ENCODE measurements at regions not wholly inside any gene's neighbourhood (a gene's known extent, or its start where the extent isn't known, plus 50 kb on each side); places are given as distances from the start of the nearest gene placed in this dataset.

DNA sequence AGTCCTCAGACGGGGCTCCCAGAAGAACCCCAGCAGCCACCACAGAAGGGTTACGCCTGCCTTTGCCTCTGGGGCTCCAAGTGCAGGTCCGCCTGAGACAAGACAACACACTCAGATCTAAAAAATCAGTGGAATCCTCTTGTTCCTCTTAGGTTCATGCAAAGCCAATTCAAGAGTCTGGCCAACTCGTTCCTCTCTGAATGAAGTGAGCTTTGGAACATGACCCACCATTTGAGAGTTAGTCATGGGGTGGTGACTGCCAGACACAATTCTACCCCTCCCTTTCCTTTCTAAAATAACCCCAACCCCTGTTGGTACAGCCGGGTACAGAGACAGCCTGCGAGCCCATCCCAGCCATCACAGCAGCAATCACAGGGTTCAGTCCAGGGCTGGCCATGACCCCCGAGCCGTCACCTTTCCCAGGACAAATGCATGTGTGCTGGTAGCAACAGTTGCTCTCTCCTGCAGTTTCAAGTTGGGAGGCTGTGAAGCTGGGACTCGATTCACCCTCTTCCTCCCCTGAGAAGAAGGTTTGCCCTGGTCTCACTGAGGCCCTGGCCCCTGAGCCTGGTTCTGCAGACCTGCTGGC, 183.1 kb upstream of the SH3BP4 start:
- no peak for DNase-seq (ENCODE audit: low read depth in 3 of 3)

DNA sequence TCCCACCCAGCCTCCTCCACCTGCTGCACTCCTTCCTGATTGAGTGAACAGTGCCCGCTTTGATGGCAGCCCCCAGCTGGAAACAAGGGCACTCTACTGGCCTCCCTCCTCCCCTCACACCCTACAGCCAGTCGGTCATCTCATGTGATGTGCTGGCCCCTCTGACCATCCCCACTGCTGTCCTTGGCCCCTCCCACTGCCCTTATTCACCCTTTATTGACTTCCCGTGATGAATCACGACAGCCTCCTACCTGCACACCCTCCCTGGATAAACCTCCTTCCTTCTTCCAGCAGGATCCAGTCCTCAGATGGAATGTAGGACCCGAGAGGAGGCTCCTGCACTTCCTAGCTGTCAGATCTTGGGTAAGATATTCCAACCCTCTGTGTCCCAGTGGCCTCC, 186.5 kb upstream of the SH3BP4 start:
- DNase-seq (ENCODE audit: low read depth in 3 of 3) = no peak

DNA sequence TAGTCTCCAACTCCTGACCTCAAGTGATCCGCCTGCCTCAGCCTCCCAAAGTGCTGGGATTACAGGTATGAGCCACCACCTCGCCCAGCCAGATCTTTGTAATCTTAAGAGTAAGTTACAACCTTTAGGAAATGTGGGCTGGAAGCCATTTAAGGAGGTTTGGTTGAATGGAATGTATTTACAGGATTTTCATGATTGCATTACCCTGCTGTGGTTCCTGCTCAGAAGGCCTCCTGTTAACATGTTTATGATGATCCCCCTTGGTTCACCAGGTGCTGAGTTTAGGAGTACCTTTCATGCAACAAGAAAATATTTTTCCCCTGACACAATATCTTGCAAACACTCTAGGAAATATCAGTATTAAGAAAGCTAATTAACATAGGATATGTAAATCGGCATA, 187.4 kb upstream of the SH3BP4 start:
- no peak for DNase-seq (ENCODE audit: low read depth in 3 of 3)

DNA sequence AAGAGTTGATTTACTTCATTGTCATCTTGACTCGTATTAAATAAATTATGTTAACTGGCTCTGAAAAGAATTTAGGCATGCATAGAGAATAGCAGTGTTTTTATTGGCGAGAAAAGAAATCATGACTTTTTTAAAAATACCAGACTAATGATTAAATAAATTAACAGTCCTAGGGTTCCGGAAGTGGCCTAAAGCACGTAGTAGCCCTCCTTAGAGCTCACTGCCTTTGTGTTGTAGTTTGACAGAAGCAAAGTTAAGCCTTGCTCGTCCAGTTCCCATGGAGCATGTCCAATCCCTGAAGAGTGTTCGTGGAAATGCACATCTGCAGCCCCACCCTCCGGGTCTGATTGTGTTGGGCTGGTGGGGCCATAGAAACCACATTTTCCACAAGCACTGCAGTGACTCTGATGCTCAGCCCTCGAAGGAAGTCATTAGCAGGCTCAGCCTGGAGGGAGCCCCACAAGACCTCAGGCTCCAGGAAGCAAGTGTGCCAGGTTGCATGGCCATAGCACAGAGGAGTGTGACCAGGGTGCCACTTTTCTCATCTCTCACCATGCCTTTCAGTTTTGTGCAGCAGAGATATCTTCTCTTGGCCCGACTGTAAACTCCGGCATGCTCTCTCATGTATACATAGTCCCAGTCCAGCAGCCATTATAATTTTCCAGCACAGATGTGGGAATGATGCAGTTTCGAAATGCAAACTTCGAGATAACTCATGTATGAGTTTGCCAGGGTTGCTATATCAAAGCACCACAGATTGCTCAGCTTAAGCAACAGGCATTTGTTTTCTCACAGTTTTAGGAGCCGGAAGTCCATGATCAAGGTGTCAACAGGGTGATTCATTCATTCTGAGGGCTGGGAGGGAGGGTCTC, 188.6 kb upstream of the SH3BP4 start:
- no peak for DNase-seq (ENCODE audit: low read depth in 3 of 3)

DNA sequence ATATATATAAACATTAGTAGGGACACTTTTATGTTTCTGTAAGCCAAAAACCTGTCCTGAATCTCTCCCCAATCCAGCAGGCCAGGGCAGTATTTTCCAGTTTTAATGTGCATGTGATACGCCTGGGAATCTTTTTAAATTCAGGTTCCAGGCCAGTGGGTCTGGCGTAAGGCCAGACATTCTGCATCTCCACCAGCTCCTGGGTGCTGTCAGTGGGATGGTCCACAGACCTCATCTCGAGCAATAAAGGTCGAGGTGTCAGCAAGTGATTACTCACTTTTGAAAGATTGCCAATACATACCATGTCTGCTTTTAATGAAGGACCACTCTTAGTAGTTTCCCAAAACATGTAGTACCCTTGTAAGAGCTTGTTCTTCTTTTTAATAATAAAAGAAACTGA, 189.9 kb upstream of the SH3BP4 start:
- DNase-seq (ENCODE audit: low read depth in 3 of 3) = no peak

DNA sequence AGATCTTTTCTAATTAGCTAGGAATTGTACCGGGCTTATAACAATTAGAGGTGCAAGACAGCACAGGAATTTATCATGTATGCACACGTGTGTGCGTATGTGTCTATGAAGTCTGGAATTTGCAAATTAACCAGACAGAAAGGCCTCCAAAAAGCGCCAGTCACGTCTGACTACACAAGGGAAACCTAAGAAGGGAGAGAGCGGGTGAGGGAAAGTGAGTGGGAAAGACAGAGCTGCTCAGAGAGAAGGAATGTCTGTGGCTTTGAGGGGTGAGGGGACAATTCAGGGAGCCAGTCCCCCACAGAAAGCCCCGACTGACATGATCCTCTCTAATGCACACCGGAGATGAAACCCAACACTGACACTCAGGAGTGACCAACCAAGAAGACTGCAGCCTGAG, 197.7 kb upstream of the SH3BP4 start:
- no peak for DNase-seq (ENCODE audit: low read depth in 3 of 3)

DNA sequence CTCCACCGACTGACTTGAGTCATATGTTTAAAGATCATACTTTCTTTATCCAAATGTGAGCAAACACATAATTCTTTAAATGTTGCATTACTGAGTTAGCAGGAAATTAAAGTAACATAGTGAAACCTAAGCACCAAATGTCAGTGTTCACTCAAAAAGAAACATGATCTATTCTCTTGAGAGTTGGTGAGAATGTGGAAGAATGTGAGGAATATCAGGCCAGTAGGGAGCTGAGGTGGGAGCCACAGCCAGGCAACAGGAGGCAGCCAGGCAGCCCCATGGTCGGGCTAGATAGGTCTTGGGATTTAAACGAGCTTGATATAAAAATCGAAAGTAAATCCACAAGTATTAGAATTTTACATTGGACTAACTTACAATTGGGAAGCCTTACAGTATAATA, 198.1 kb upstream of the SH3BP4 start:
- no peak for DNase-seq (ENCODE audit: low read depth in 3 of 3)

DNA sequence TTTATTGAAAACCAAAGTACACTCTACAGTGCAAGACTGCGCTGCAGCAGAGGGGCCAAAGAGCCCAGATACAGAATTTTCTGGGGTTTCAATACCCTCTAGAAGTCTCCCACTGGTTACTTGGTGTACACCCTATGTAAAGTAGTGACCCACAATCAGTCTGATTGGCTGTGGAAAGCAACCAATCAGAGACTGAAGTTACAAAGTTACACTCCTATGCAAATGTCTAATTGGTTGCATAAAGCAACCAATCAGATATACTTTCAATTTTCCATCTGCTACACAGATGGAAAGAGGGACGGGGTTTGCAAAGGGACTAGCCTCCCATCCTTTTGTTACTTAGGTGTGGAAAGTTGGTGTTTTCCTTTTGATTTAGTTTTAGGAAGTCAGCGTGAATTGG, 198.9 kb upstream of the SH3BP4 start:
- no peak for DNase-seq (ENCODE audit: low read depth in 3 of 3)

DNA sequence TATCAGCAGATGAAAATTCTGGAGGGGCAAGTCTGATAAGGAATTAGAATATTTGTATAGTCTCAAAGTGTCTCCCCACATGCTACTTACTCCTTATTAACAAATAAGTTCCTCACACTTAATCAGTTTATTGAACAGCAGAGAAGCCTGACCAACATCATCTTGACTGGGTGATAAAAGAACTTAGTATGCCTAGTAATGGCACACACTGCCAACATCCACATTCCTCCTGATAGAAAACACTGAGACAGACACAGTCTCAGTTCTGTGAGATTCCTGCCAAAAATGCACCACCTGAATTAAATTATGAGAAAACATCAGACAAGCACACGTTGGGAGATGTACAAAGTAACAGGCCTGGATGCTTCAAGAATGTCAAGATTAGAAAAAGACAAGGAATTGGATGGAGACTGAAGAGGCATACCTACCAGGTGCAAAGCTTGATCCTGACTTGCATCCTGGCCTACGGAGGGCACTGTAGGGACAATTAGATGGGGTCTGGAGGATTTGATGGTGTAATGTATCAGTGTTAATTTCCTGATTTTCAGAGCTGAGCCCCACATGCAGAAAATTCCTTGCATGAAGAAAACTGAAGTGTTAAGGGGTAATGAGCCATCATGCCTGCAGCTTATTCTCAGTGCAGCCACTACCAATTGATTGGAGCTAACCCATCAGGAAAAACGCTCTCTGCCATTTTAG, 200.4 kb upstream of the SH3BP4 start:
- DNase-seq (ENCODE audit: low read depth in 3 of 3) = no peak

DNA sequence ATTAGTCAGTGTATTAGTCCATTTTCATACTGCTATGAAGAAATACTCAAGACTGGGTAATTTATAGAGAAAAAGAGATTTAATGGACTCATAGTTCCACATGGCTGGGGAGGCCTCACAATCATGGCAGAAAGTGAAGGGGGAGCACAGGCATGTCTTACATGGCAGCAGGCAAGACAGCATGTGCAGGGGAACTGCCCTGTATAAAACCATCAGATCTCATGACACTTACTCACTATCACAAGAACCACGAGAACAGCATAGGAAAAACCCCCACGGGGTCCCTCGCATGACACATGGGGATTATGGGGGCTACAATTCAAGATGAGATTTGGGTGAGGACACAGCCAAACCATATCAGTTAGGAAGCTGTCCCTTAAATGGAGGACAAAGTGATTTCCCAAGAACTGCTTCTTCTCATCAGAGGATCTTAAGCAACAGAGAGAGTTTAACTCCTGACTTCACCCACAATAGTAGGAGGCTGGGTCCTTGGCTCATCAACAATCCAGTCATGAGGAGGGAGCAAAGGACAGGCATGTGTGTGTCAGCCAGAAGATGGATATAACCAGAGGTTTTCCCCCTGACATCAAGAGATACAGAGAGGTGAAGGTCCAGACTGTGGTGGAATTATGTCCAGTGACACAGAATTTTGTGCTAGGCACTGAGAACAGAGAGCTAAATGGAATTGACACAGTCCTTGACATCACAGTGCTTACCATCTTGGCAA, 203.8 kb upstream of the SH3BP4 start:
- DNase-seq (ENCODE audit: low read depth in 3 of 3) = no peak

DNA sequence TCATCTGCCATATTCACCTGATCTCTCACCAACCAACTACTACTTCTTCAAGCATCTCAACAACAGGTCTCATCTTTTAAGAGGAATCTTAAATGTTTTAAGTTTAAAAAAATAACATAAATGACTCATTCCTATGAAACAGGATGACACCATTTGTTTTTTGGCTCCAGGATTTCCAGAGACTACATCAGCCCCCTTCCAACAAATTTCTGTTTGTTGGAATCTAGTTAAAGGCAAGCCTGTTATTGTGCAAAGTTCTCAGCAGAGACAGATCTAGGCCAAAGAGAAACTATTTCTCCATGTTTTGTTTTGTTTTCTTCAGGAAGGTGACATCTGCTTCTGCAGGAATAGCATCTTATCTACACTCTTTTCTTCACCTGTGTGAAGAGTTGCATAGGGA, 204.8 kb upstream of the SH3BP4 start:
- DNase-seq (ENCODE audit: low read depth in 3 of 3) = no peak

DNA sequence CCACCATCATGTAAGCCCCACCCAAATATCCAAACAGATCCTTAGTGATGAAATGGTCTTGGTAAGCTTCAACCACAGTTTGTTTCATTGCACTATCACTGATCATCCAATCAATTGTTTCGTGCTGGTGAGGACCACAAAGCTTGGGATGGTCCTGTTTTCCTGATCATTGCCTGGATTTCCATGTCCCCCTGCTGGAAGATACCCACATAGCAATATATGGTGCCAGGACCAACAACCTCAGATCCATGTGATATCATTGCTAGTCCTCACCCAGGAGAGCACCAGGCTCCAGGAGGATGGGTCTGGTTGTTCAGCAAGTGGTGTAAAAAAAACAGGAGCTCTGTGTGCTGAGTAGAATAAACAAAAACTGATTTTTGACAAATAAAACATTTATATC, 206.5 kb upstream of the SH3BP4 start:
- no peak for DNase-seq (ENCODE audit: low read depth in 3 of 3)

DNA sequence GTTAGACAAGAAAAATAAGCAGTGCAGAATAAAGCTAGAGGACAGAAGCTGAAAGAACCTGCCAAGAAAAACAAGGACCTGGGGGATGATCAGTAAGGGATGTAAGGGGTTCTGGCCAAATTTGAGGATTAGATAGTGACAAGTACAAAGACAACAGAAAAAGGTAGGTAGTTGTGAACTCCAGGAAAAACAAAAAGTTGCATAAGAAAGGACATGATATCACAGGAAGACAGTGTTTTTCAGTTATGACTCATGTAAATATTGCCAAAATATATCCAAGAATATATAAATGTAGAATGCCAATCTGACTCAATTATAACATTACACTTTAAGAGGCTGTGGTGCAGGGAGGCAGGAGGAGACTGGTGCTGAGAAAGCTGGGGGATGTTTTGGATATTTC, 209.8 kb upstream of the SH3BP4 start:
- no peak for DNase-seq (ENCODE audit: low read depth in 3 of 3)

DNA sequence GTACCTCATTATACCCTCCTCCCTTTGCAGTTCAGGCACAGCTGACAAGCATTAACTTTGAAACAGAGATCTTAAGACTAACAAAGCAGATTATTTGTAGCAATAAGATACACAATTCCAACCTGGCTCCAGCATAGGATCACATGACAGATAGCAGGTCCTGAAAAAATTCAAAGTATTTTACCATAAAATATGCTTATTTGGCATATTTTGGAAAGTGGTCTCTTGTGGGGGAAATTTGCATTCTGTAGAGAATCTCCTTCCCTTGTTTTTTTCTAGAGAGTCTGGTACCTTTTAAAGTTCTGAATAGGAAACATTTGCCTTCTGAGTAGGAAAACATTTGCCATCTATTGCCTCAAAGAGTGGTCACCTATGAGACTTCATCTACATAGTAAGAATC, 212.8 kb upstream of the SH3BP4 start:
- DNase-seq (ENCODE audit: low read depth in 3 of 3) = no peak

DNA sequence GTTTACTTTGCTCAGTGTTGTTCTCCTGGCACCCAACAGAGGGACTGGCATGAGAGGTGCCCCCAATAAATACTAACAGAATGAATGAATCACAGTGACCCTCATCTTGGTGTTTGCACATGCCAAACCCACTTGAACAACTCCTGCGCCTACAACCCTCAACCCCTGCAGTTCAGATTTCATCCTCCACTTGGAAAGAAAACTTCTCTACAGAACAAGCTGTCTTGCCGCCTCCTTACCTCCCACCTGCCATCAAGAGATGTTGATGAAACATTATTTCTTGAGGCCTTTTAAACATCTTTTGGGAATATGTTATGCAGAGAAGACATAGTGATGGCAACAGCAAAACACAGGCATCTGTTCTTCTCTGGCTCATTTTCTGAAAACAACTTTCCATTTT, 216.0 kb upstream of the SH3BP4 start:
- no peak for DNase-seq (ENCODE audit: low read depth in 3 of 3)

DNA sequence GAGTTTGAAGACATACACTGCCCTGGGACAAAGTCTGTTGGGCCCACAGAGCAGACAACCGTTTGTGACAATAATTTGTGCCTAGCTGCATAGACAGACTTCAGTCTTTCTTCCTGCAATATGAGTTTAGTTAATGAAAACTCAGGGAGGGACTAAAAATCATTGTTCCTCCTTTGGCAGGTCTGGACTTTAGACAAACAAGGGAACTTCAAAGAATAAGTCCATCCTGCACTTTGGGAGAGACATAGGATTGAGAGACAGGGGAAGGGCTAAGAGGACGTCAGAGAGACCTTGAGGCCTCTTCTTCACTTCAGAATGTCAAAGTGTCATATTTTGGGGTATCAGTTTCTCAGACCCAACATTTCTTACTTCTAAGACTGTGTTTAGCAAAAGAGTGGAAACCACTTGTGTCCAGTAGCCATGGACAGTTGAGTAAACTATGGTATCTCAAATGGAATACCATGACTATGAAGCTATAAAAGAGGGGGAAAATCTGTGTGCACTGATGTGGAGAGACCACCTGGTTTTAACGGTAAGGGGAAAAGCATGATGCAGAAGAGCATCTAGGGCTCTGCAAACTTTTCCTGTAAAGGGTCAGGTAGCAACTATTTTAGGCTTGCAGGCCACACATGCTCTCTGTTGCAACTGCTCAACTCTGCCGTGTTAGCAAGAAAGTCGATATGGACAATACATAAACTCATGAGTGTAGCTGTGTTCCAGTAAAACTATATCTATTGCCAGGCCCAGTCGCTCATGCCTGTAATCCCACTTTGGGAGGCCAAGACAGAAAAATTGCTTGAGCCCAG, 217.8 kb upstream of the SH3BP4 start:
- no peak for DNase-seq (ENCODE audit: low read depth in 3 of 3)

DNA sequence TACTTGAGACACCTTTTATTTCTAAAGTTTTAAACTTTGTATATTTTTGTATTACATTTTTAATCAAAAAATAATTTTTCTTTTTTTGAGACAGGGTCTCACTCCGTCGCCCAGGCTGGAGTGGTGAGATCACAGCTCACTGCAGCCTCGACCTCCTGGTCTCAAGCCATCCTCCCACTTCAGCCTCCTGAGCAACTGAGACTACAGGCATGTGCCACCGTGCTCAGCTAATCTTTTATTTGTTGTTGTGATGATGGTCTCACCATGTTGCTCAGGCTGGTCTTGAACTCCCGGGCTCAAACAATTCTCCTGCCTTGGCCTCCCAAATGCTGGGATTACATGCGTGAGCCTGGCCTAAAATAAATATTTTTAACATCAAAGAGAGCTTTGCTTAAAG, 218.7 kb upstream of the SH3BP4 start:
- DNase-seq (ENCODE audit: low read depth in 3 of 3) = no peak

DNA sequence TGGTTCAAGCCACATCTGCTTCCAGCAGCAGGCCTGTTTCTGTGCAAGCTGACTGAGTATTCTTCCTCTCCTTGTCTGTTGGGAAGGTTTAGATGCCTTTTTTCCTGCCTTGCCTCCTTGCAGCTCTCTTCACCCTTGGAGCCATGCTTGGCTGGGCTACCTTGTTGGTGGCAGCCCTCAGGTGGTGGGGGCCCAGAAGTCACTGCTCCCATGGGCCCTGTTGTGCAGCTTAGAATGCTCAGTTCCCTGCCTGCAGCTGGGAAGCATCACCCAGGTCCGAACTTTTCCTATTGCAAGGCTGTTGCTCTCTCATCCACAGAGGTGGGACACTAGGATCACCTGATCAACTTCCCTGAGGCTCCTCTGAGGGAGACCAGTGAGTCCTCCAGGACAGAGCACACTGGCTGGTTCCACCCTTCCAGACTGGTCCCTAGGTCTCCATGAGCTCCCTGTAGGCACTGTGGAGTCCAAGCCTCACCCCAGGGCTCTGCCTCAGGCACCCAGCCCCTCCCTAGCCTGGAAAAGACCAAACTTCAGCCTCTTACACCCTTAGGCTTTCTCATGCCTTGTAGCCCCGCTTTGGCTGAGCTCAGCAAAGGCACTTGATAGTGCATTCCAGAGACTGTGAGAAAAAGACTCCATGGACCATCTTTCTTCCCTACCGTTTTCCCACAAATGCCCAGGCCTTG, 219.3 kb upstream of the SH3BP4 start:
- DNase-seq (ENCODE audit: low read depth in 3 of 3) = no peak

DNA sequence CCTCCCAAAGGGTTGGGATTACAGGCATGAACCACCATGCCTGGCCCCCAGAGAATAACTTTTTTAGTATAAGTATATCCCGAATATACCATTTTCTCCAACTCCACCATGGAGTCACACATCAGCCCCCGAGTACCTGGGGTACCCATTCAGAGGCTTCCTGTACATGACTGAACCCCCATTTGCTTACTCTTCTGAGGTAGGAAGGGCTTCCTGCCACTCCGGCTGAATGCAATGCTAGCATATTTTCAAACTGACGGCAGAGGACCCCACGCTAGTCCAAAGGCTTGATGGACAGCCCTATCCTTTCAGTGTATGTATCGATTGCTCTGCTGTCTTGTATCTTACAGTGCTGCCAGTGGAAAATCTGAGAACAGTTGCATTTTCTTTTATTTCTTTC, 220.6 kb upstream of the SH3BP4 start:
- DNase-seq (ENCODE audit: low read depth in 3 of 3) = no peak

DNA sequence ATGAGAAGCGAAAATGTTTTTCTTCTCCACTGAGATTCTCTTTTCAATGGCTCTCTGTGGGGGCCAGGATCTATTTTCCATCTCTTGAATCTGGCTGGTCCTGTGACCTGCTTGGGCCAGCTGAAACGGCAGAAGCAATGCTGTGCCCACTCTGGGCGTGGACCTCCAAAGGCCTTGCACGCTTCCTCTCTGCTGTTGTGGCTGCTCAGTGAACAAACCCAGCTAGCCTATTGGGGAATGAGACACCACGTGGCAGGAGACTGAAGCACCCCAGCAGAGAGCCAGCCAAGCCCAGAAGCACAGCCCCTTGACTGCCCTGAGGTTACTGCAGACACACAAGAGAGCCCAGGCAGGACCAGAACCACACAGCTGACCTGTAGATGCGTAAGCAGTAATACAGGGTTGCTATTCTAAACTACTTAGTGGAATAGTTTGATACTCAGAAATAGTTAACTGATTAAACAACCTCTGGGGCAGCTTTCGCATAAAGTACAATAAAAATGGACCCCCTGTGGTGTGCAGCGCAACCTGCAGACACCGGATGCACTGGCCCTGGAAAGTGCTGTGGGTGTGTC, 221.7 kb upstream of the SH3BP4 start:
- no peak for DNase-seq (ENCODE audit: low read depth in 3 of 3)

Data from stimulated activated CD4-positive, alpha-beta T cell treated with anti-CD3 and anti-CD28 coated beads, TNF-alpha, amount 100 ng/mL, for 24 hours (primary cell).